ENCODE measurements at regions not wholly inside any gene's neighbourhood (a gene's known extent, or its start where the extent isn't known, plus 50 kb on each side); places are given as distances from the start of the nearest gene placed in this dataset.

GRCh38 chr2:30351949-30352348 lies 95.1 kb upstream of the LCLAT1 start:
- no peak for TF ChIP-seq CTCF (optimal IDR thresholded peaks at IDR 0.05 in 1 of 3, IDR thresholded peaks at IDR 0.05 in 1 of 3, conservative IDR thresholded peaks at IDR 0.05 in 1 of 3; ENCODE audit: extremely low read depth in 1 of 3, insufficient read depth in 2 of 3, low read length in 3 of 3)
- TF ChIP-seq EZH2 (IDR thresholded peaks at IDR 0.05; ENCODE audit: low read length): no peak
- H3K4me3 ChIP-seq (ENCODE audit: control insufficient read depth in 2 of 3, extremely low read depth in 1 of 3, insufficient read depth in 2 of 3, low read depth in 1 of 3, low read length in 3 of 3): no peak overlapping the region
- H3K9me1 ChIP-seq (ENCODE audit: control insufficient read depth, extremely low read depth, insufficient read depth, low read length): no peaks in the 10 kb centered on the region
- no peak overlapping the region for H3K9ac ChIP-seq (ENCODE audit: control insufficient read depth, extremely low read depth, insufficient read depth, low read length)
- no peaks in the 10 kb centered on the region for H3K36me3 ChIP-seq (ENCODE audit: control insufficient read depth in 2 of 2, extremely low read depth in 1 of 2, insufficient read depth in 2 of 2, low read length in 2 of 2)
- H3K27ac ChIP-seq (ENCODE audit: control insufficient read depth, insufficient read depth, low read length): no peak overlapping the region
- no peaks in the 10 kb centered on the region for H3K9me3 ChIP-seq (ENCODE audit: control insufficient read depth, low read depth, low read length)
- H3K27me3 ChIP-seq (ENCODE audit: control insufficient read depth, extremely low read depth, insufficient read depth, low read length): no peaks in the 10 kb centered on the region
- FAIRE-seq (no peak), DNase-seq (ENCODE audit: low read depth, low spot score) (no peak)
- no peaks in the 10 kb centered on the region for H4K20me1 ChIP-seq (ENCODE audit: control insufficient read depth, extremely low read depth, insufficient read depth, low read length)
- H3K79me2 ChIP-seq (ENCODE audit: control insufficient read depth, insufficient read depth, low read length): no peaks in the 10 kb centered on the region
- dilution Hi-C loops (cut with MboI; ENCODE audit: extremely low pct_ligation_motif_present, low sequenced_read_pairs): no loop called here
- no peaks in the 10 kb centered on the region for H3K4me1 ChIP-seq (ENCODE audit: control insufficient read depth, extremely low read depth, insufficient read depth, low read length)
- H2AFZ ChIP-seq (ENCODE audit: control insufficient read depth, low read length): no peak overlapping the region
- H3K4me2 ChIP-seq (ENCODE audit: control insufficient read depth, extremely low read depth, insufficient read depth, low read depth, low read length): no peak overlapping the region

- H3K9ac ChIP-seq (ENCODE audit: control insufficient read depth, extremely low read depth, insufficient read depth, low read length): no peak overlapping the region
- no peaks in the 10 kb centered on the region for H4K20me1 ChIP-seq (ENCODE audit: control insufficient read depth, extremely low read depth, insufficient read depth, low read length)
- FAIRE-seq: no peak
- no peaks in the 10 kb centered on the region for H3K9me1 ChIP-seq (ENCODE audit: control insufficient read depth, extremely low read depth, insufficient read depth, low read length)
- dilution Hi-C loops (cut with MboI; ENCODE audit: extremely low pct_ligation_motif_present, low sequenced_read_pairs): no loop called here
- no peak overlapping the region for H3K27ac ChIP-seq (ENCODE audit: control insufficient read depth, insufficient read depth, low read length)
- H2AFZ ChIP-seq (ENCODE audit: control insufficient read depth, low read length): no peak overlapping the region
- H3K4me1 ChIP-seq (ENCODE audit: control insufficient read depth, extremely low read depth, insufficient read depth, low read length): no peaks in the 10 kb centered on the region
- no peak for TF ChIP-seq CTCF (optimal IDR thresholded peaks at IDR 0.05 in 1 of 3, IDR thresholded peaks at IDR 0.05 in 1 of 3, conservative IDR thresholded peaks at IDR 0.05 in 1 of 3; ENCODE audit: extremely low read depth in 1 of 3, insufficient read depth in 2 of 3, low read length in 3 of 3)
- TF ChIP-seq EZH2 (IDR thresholded peaks at IDR 0.05; ENCODE audit: low read length): no peak
- no peaks in the 10 kb centered on the region for H3K9me3 ChIP-seq (ENCODE audit: control insufficient read depth, low read depth, low read length)
- no peaks in the 10 kb centered on the region for H3K79me2 ChIP-seq (ENCODE audit: control insufficient read depth, insufficient read depth, low read length)
- H3K36me3 ChIP-seq (ENCODE audit: control insufficient read depth in 2 of 2, extremely low read depth in 1 of 2, insufficient read depth in 2 of 2, low read length in 2 of 2): no peaks in the 10 kb centered on the region
- no peaks in the 10 kb centered on the region for H3K27me3 ChIP-seq (ENCODE audit: control insufficient read depth, extremely low read depth, insufficient read depth, low read length)
- H3K4me3 ChIP-seq (ENCODE audit: control insufficient read depth in 2 of 3, extremely low read depth in 1 of 3, insufficient read depth in 2 of 3, low read depth in 1 of 3, low read length in 3 of 3): no peak overlapping the region
- DNase-seq (ENCODE audit: low read depth, low spot score): no peak
- H3K4me2 ChIP-seq (ENCODE audit: control insufficient read depth, extremely low read depth, insufficient read depth, low read depth, low read length): no peak overlapping the region
These were observed 92.9 kb upstream of the LCLAT1 start for GRCh38 chr2:30354150-30354549.

All from keratinocyte (primary cell).